Mesendoderm (in vitro differentiated cells): ENCODE measurements at regions not wholly inside any gene's neighbourhood (a gene's known extent, or its start where the extent isn't known, plus 50 kb on each side); places are given as distances from the start of the nearest gene placed in this dataset.

Source experiments
- DNase-seq: peaks from one replicate; pipeline ENCODE4 v3.0.0; 2013
- H2AK5ac ChIP-seq: 2 replicates; pipeline ENCODE4 v1.6.1; 2013; ENCODE audit warnings: low read length, inconsistent platforms
- H2BK120ac ChIP-seq: 2 replicates; pipeline ENCODE4 v1.6.1; 2013; ENCODE audit warnings: low read depth, mild to moderate bottlenecking, low read length, moderate library complexity, mixed read lengths
- H2BK15ac ChIP-seq: replicated peaks from 2 replicates; pipeline ENCODE4 v1.6.1; 2013; ENCODE audit warnings: low read depth, mild to moderate bottlenecking, moderate library complexity
- H2BK5ac ChIP-seq: 2 replicates; pipeline ENCODE4 v1.6.1; 2013; ENCODE audit warnings: low read length, inconsistent platforms
- H3K18ac ChIP-seq: 2 replicates; pipeline ENCODE4 v1.6.1; 2013; ENCODE audit warnings: mild to moderate bottlenecking, low read length, mixed read lengths
- H3K23ac ChIP-seq: one replicate; pipeline ENCODE4 v1.6.1; 2013; ENCODE audit warnings: low read length
- H3K27ac ChIP-seq: 2 replicates; pipeline ENCODE4 v1.5.1; 2013; ENCODE audit warnings: low read depth, mild to moderate bottlenecking, inconsistent platforms, low read length, moderate library complexity
- H3K27me3 ChIP-seq: 2 replicates; pipeline ENCODE4 v1.6.1; 2013; ENCODE audit warnings: low read length, control low read depth, mild to moderate bottlenecking, inconsistent platforms; ENCODE audit not compliant: insufficient read depth, poor library complexity
- H3K36me3 ChIP-seq: 2 replicates; pipeline ENCODE4 v1.6.1; 2013; ENCODE audit warnings: low read length, inconsistent platforms; ENCODE audit not compliant: control insufficient read depth, insufficient read depth
- H3K4ac ChIP-seq: one replicate; pipeline ENCODE4 v1.6.1; 2013; ENCODE audit warnings: low read depth, mild to moderate bottlenecking, low read length, moderate library complexity
- H3K4me1 ChIP-seq: 2 replicates; pipeline ENCODE4 v1.6.1; 2013; ENCODE audit warnings: low read depth, low read length, inconsistent platforms; ENCODE audit not compliant: control insufficient read depth
- H3K4me2 ChIP-seq: 2 replicates; pipeline ENCODE4 v1.6.1; 2013; ENCODE audit warnings: low read length
- H3K4me3 ChIP-seq: 2 replicates; pipeline ENCODE4 v1.5.1; 2013; ENCODE audit warnings: mild to moderate bottlenecking, low read length
- H3K56ac ChIP-seq: one replicate; pipeline ENCODE4 v1.6.1; 2013; ENCODE audit warnings: low read length
- H3K79me1 ChIP-seq: 2 replicates; pipeline ENCODE4 v1.6.1; 2013; ENCODE audit warnings: low read length, inconsistent platforms
- H3K79me2 ChIP-seq: 2 replicates; pipeline ENCODE4 v1.6.1; 2013; ENCODE audit warnings: mild to moderate bottlenecking, low read length; ENCODE audit not compliant: control insufficient read depth, insufficient read depth
- H3K9ac ChIP-seq: 2 replicates; pipeline ENCODE4 v1.6.1; 2013; ENCODE audit warnings: low read length, inconsistent platforms
- H4K5ac ChIP-seq: one replicate; pipeline ENCODE4 v1.6.1; 2013; ENCODE audit warnings: low read length
- H4K8ac ChIP-seq: one replicate; pipeline ENCODE4 v1.6.1; 2013; ENCODE audit warnings: low read depth, mild to moderate bottlenecking, control low read depth, low read length, moderate library complexity
- WGBS: extraction: QIAGEN DNeasy Blood & Tissue Kit; methylation state at CpG from one replicate; pipeline ENCODE4 v1.1.7; 2013; ENCODE audit warnings: low lambda C conversion rate, missing lambda C conversion rate; ENCODE audit not compliant: insufficient coverage; ENCODE audit errors: extremely low coverage; 5-methylcytosine and 5-hydroxymethylcytosine counted together

- no CpG with 5 or more reads among the region's 3 CpGs for WGBS
- H3K4me3 ChIP-seq: no peak overlapping the region
- no peak overlapping the region for H3K23ac ChIP-seq
- no peaks in the 10 kb centered on the region for H3K36me3 ChIP-seq
- H2BK5ac ChIP-seq: no peak overlapping the region
- H2BK120ac ChIP-seq: no peak overlapping the region
- H3K56ac ChIP-seq: no peak overlapping the region
- H3K79me1 ChIP-seq: no peaks in the 10 kb centered on the region
- no peak overlapping the region for H2BK15ac ChIP-seq
- no peak overlapping the region for H2AK5ac ChIP-seq
- H4K8ac ChIP-seq: no peak overlapping the region
- H3K4me1 ChIP-seq: peaks cover 3% of the 10 kb centered on the region
- H3K27ac ChIP-seq: no peak overlapping the region
- no peak overlapping the region for H3K9ac ChIP-seq
- no peak overlapping the region for H4K5ac ChIP-seq
- H3K4me2 ChIP-seq: no peak overlapping the region
- no peak for DNase-seq
- H3K4ac ChIP-seq: no peak overlapping the region
- H3K18ac ChIP-seq: no peak overlapping the region
- H3K79me2 ChIP-seq: no peaks in the 10 kb centered on the region
- no peaks in the 10 kb centered on the region for H3K27me3 ChIP-seq
Measured at GRCh38 chr6:12594530-12594893, 122.1 kb upstream of the PHACTR1 start.

GRCh38 chr6:12595161-12595811, 121.3 kb upstream of the PHACTR1 start:
- no peak overlapping the region for H3K18ac ChIP-seq
- no peak overlapping the region for H3K23ac ChIP-seq
- H4K5ac ChIP-seq: no peak overlapping the region
- H3K9ac ChIP-seq: no peak overlapping the region
- H3K79me1 ChIP-seq: no peaks in the 10 kb centered on the region
- no peak for DNase-seq
- no peak overlapping the region for H3K56ac ChIP-seq
- H3K4ac ChIP-seq: no peak overlapping the region
- H3K36me3 ChIP-seq: no peaks in the 10 kb centered on the region
- H3K4me2 ChIP-seq: no peak overlapping the region
- H3K27ac ChIP-seq: no peak overlapping the region
- H2BK120ac ChIP-seq: no peak overlapping the region
- no peak overlapping the region for H2AK5ac ChIP-seq
- no peak overlapping the region for H3K4me3 ChIP-seq
- H3K4me1 ChIP-seq: peaks cover 3% of the 10 kb centered on the region
- no peaks in the 10 kb centered on the region for H3K79me2 ChIP-seq
- H2BK5ac ChIP-seq: no peak overlapping the region
- H3K27me3 ChIP-seq: no peaks in the 10 kb centered on the region
- no peak overlapping the region for H2BK15ac ChIP-seq
- H4K8ac ChIP-seq: no peak overlapping the region
- no CpG with 5 or more reads among the region's 9 CpGs for WGBS

- Histone ChIP-seq H2BK5ac (no peak overlapping the region), H2BK120ac (no peak overlapping the region), H2BK15ac (no peak overlapping the region), H3K23ac (no peak overlapping the region), H2AK5ac (no peak overlapping the region), H3K27ac (no peak overlapping the region), H3K36me3 (no peaks in the 10 kb centered on the region), H3K9ac (no peak overlapping the region), H3K79me1 (no peaks in the 10 kb centered on the region), H3K18ac (peak overlapping the region; percentile 51), H4K5ac (no peak overlapping the region), H3K4me1 (peaks cover 3% of the 10 kb centered on the region), H3K4me2 (no peak overlapping the region), H3K79me2 (no peaks in the 10 kb centered on the region), H3K56ac (no peak overlapping the region), H4K8ac (no peak overlapping the region), H3K4me3 (no peak overlapping the region), H3K4ac (no peak overlapping the region), H3K27me3 (no peaks in the 10 kb centered on the region)
- no CpG with 5 or more reads among the region's 2 CpGs for WGBS
- DNase-seq: no peak
Measured at GRCh38 chr6:12596731-12597130, 119.8 kb upstream of the PHACTR1 start.

GRCh38 chr6:12598919-12599318, 117.6 kb upstream of the PHACTR1 start:
- WGBS: no CpG with 5 or more reads among the region's 2 CpGs
- Histone ChIP-seq H3K18ac (no peak overlapping the region), H3K56ac (no peak overlapping the region), H4K5ac (no peak overlapping the region), H3K36me3 (no peaks in the 10 kb centered on the region), H3K4me2 (no peak overlapping the region), H2BK120ac (no peak overlapping the region), H3K4me3 (no peak overlapping the region), H2BK5ac (no peak overlapping the region), H3K79me1 (no peaks in the 10 kb centered on the region), H3K79me2 (no peaks in the 10 kb centered on the region), H2BK15ac (no peak overlapping the region), H3K23ac (no peak overlapping the region), H4K8ac (no peak overlapping the region), H3K9ac (no peak overlapping the region), H3K27me3 (no peaks in the 10 kb centered on the region), H3K27ac (no peak overlapping the region), H3K4me1 (peaks cover 3% of the 10 kb centered on the region), H3K4ac (no peak overlapping the region), H2AK5ac (no peak overlapping the region)
- no peak for DNase-seq

GRCh38 chr6:12601881-12602280, 114.7 kb upstream of the PHACTR1 start:
- no peak for DNase-seq
- no peak overlapping the region for H2BK120ac ChIP-seq
- no peak overlapping the region for H3K9ac ChIP-seq
- peak overlapping the region; percentile 41 for H2BK15ac ChIP-seq
- no peak overlapping the region for H2BK5ac ChIP-seq
- H3K18ac ChIP-seq: peak overlapping the region; percentile 75
- H3K4me2 ChIP-seq: no peak overlapping the region
- no CpG with 5 or more reads among the region's 3 CpGs for WGBS
- H4K5ac ChIP-seq: no peak overlapping the region
- no peak overlapping the region for H3K4ac ChIP-seq
- peak overlapping the region; percentile 44 for H3K56ac ChIP-seq
- no peak overlapping the region for H4K8ac ChIP-seq
- no peak overlapping the region for H3K4me3 ChIP-seq
- H3K36me3 ChIP-seq: no peaks in the 10 kb centered on the region
- no peaks in the 10 kb centered on the region for H3K27me3 ChIP-seq
- H3K27ac ChIP-seq: no peak overlapping the region
- H2AK5ac ChIP-seq: no peak overlapping the region
- no peaks in the 10 kb centered on the region for H3K79me2 ChIP-seq
- no peaks in the 10 kb centered on the region for H3K79me1 ChIP-seq
- peaks cover 3% of the 10 kb centered on the region for H3K4me1 ChIP-seq
- no peak overlapping the region for H3K23ac ChIP-seq

GRCh38 chr6:12602342-12602741, 114.2 kb upstream of the PHACTR1 start:
- Histone ChIP-seq H3K27ac (no peak overlapping the region), H2BK5ac (no peak overlapping the region), H3K79me2 (no peaks in the 10 kb centered on the region), H2AK5ac (no peak overlapping the region), H3K4ac (no peak overlapping the region), H3K4me1 (peaks cover 3% of the 10 kb centered on the region), H2BK120ac (no peak overlapping the region), H4K5ac (no peak overlapping the region), H3K9ac (no peak overlapping the region), H4K8ac (no peak overlapping the region), H3K18ac (peak overlapping the region; percentile 75), H3K27me3 (no peaks in the 10 kb centered on the region), H2BK15ac (peak overlapping the region; percentile 41), H3K4me2 (no peak overlapping the region), H3K36me3 (no peaks in the 10 kb centered on the region), H3K4me3 (no peak overlapping the region), H3K56ac (peak overlapping the region; percentile 44), H3K79me1 (no peaks in the 10 kb centered on the region), H3K23ac (no peak overlapping the region)
- no CpG with 5 or more reads among the region's 3 CpGs for WGBS
- peak; percentile 84 for DNase-seq
